ENCODE measurements at regions not wholly inside any gene's neighbourhood (a gene's known extent, or its start where the extent isn't known, plus 50 kb on each side); places are given as distances from the start of the nearest gene placed in this dataset.

- no peak for TF ChIP-seq ZBTB8A (CRISPR knock-in tag; IDR thresholded peaks at IDR 0.05; ENCODE audit: borderline replicate concordance, low read depth)
- TF ChIP-seq ZNF691 (CRISPR knock-in tag; IDR thresholded peaks at IDR 0.05; ENCODE audit: borderline replicate concordance, low read depth): no peak
- no peak for TF ChIP-seq ZNF639 (CRISPR knock-in tag; conservative IDR thresholded peaks at IDR 0.05)
- no peak for TF ChIP-seq HIC2 (CRISPR knock-in tag; IDR thresholded peaks at IDR 0.05; ENCODE audit: low read depth)
- no peak for TF ChIP-seq TCF7L2 (IDR thresholded peaks at IDR 0.05; ENCODE audit: low read depth, low read length)
- TF ChIP-seq ZNF530 (CRISPR knock-in tag; IDR thresholded peaks at IDR 0.05; ENCODE audit: low read depth): no peak
- TF ChIP-seq ZFP1 (CRISPR knock-in tag; IDR thresholded peaks at IDR 0.05): no peak
- TF ChIP-seq PRMT3 (CRISPR knock-in tag; IDR thresholded peaks at IDR 0.05; ENCODE audit: borderline replicate concordance, low read depth): no peak
- TF ChIP-seq ZNF446 (CRISPR knock-in tag; IDR thresholded peaks at IDR 0.05): no peak
- no peak for TF ChIP-seq ELF4 (CRISPR knock-in tag; IDR thresholded peaks at IDR 0.05; ENCODE audit: borderline replicate concordance)
- no peak for TF ChIP-seq HDAC2 (CRISPR knock-in tag; IDR thresholded peaks at IDR 0.05)
- TF ChIP-seq ZGPAT (CRISPR knock-in tag; IDR thresholded peaks at IDR 0.05): peak; percentile 56; the same call in 1 of the 2 replicates
- no peak for TF ChIP-seq ZNF576 (CRISPR knock-in tag; IDR thresholded peaks at IDR 0.05)
- no peak for TF ChIP-seq IKZF1 (IDR thresholded peaks at IDR 0.05)
- no peak for TF ChIP-seq HBP1 (CRISPR knock-in tag; IDR thresholded peaks at IDR 0.05; ENCODE audit: low read depth)
- TF ChIP-seq JUNB (CRISPR knock-in tag; IDR thresholded peaks at IDR 0.05; ENCODE audit: borderline replicate concordance): no peak
- no peak for TF ChIP-seq ZNF619 (CRISPR knock-in tag; IDR thresholded peaks at IDR 0.05)
- no peak for TF ChIP-seq ZNF451 (CRISPR knock-in tag; IDR thresholded peaks at IDR 0.05)
- TF ChIP-seq ZNF614 (CRISPR knock-in tag; IDR thresholded peaks at IDR 0.05; ENCODE audit: borderline replicate concordance): no peak
- TF ChIP-seq E2F5 (CRISPR knock-in tag; conservative IDR thresholded peaks at IDR 0.05): no peak
- TF ChIP-seq ZNF670 (CRISPR knock-in tag; IDR thresholded peaks at IDR 0.05; ENCODE audit: borderline replicate concordance): no peak
- TF ChIP-seq ADNP (CRISPR knock-in tag; IDR thresholded peaks at IDR 0.05): no peak
Observed at GRCh38 chr1:94316836-94317789, 79.7 kb upstream of the ARHGAP29 start (continued).

Measured in HepG2 (cell line).